ENCODE measurements at regions not wholly inside any gene's neighbourhood (a gene's known extent, or its start where the extent isn't known, plus 50 kb on each side); places are given as distances from the start of the nearest gene placed in this dataset.
A peak's percentile ranks its signal among the peaks of the same experiment; 100 is the strongest.

GRCh38 chr10:105759669-105760068 is 1118.6 kb downstream of the SORCS3 start:
- H3K4me1 ChIP-seq = no peaks in the 10 kb centered on the region
- no peaks in the 10 kb centered on the region for H3K9me3 ChIP-seq
- 60 to 76% (median 71%) methylated on average over 3 of the region's 3 CpGs for WGBS, 5 donors
- no peaks in the 10 kb centered on the region for H3K36me3 ChIP-seq
- no peak overlapping the region for H3K4me3 ChIP-seq
- DNase-seq = no peak
- intact Hi-C loops (cut with DNase I; ENCODE audit: low total_unique reads) = no loop called here
- H3K27me3 ChIP-seq = no peaks in the 10 kb centered on the region
- H3K27ac ChIP-seq = no peak overlapping the region
- TF ChIP-seq CTCF (IDR thresholded peaks at IDR 0.05) (no peak), POLR2AphosphoS5 (IDR thresholded peaks at IDR 0.05) (no peak), EP300 (IDR thresholded peaks at IDR 0.05) (no peak)

DNA sequence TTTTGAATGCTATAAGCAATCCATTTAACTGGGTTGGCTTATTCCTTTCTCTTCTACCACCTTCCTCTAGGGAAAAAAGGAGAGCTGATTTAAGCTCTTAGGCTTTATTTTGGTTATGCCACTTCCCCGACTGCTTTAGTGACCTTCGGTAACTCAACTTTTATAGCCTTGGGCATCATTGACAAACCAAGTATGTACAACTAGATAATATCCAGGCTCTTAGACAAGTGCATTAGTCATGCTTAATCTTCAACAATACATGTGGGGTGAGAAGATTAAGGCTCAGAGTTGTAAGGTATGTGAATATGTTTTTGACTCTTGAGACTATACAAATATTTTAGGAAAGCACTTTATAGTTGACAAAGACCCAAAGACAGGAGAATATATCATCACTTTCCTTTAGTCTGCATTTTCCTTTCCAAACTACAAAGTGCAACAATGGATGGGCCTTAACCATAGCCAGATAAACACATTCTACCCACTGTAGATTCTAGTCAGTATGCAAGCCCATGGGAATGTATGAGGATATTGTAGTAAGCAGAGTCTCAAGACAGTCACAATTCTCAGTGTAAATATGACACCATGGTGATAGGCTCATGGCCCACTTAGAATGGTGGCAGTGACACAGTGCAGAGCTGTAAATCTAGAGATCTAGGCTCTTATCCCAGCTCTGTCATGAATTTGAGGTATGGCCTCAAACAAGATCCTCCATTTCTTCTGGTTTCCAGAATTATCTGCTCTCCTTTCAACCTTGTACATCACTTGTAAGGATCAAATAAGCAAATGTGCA is 1117.3 kb downstream of the SORCS3 start:
- Histone ChIP-seq H3K36me3 (no peaks in the 10 kb centered on the region), H3K27me3 (no peaks in the 10 kb centered on the region), H3K27ac (no peak overlapping the region), H3K4me3 (no peak overlapping the region), H3K4me1 (no peaks in the 10 kb centered on the region), H3K9me3 (no peaks in the 10 kb centered on the region)
- WGBS, 5 donors = 82 to 97% (median 87%) methylated on average over 2 of the region's 2 CpGs
- intact Hi-C loops (cut with DNase I; ENCODE audit: low total_unique reads) = no loop called here
- no peak for DNase-seq
- TF ChIP-seq EP300 (IDR thresholded peaks at IDR 0.05) = no peak
- TF ChIP-seq POLR2A (IDR thresholded peaks at IDR 0.05) = no peak
- TF ChIP-seq POLR2AphosphoS5 (IDR thresholded peaks at IDR 0.05) = no peak
- TF ChIP-seq CTCF (IDR thresholded peaks at IDR 0.05) = no peak

DNA sequence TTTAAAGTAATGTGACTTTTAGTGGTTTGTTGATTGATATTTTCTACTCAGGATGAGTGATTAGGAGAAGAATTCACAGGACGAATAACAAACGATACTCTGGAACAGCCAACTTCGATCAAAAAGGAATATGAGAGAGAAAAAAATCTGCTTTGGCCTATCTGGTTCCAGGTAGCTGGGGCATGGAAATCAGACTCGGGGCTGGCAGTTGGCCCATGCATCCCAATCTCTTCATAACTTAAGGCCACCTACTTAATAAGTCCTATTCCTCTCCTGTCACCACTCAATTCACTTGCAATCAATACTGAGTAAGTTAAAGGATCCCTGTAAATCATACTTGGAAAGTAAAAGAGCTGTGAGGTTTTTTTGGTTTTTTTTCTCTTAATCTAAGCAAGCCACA is 1116.2 kb downstream of the SORCS3 start:
- intact Hi-C loops (cut with DNase I; ENCODE audit: low total_unique reads) = no loop called here
- H3K4me3 ChIP-seq = no peak overlapping the region
- 57 to 72% (median 70%) methylated on average over 4 of the region's 4 CpGs for WGBS, 5 donors
- DNase-seq = no peak
- no peak overlapping the region for H3K27ac ChIP-seq
- H3K27me3 ChIP-seq = no peaks in the 10 kb centered on the region
- TF ChIP-seq POLR2AphosphoS5 (IDR thresholded peaks at IDR 0.05) (no peak), CTCF (IDR thresholded peaks at IDR 0.05) (no peak), EP300 (IDR thresholded peaks at IDR 0.05) (no peak), POLR2A (IDR thresholded peaks at IDR 0.05) (no peak)
- H3K9me3 ChIP-seq = no peaks in the 10 kb centered on the region
- no peaks in the 10 kb centered on the region for H3K36me3 ChIP-seq
- no peaks in the 10 kb centered on the region for H3K4me1 ChIP-seq

- intact Hi-C loops (cut with DNase I; ENCODE audit: low total_unique reads) = no loop called here
These were observed 1115.3 kb downstream of the SORCS3 start for GRCh38 chr10:105756386-105756785.

More at GRCh38 chr10:105756386-105756785, 1115.3 kb downstream of the SORCS3 start:
- no peaks in the 10 kb centered on the region for H3K36me3 ChIP-seq
- no peak overlapping the region for H3K27ac ChIP-seq
- no peaks in the 10 kb centered on the region for H3K27me3 ChIP-seq
- no peaks in the 10 kb centered on the region for H3K4me1 ChIP-seq
- no peaks in the 10 kb centered on the region for H3K9me3 ChIP-seq
- WGBS, 5 donors = 26 to 48% (median 31%) methylated on average over 3 of the region's 3 CpGs
- TF ChIP-seq CTCF (IDR thresholded peaks at IDR 0.05) (no peak), POLR2A (IDR thresholded peaks at IDR 0.05) (no peak), EP300 (IDR thresholded peaks at IDR 0.05) (no peak), POLR2AphosphoS5 (IDR thresholded peaks at IDR 0.05) (no peak)
- H3K4me3 ChIP-seq = no peak overlapping the region
- DNase-seq = peak in 1 of 2 donors; percentile 18
